NCI-H82 treated with DMSO at 0.1 percent for 48 hours (cell line): ENCODE measurements at regions not wholly inside any gene's neighbourhood (a gene's known extent, or its start where the extent isn't known, plus 50 kb on each side); places are given as distances from the start of the nearest gene placed in this dataset.
"Not testable (repeated sequence)": the region's sequence is repeated elsewhere in the genome, so short reads cannot be mapped to it uniquely, and the experiment has no call there.

Source experiments
- DNase-seq: peaks from one replicate; lab custom pipeline; 2025; ENCODE audit not compliant: unreplicated experiment; lab: John Stamatoyannopoulos, UW

DNA sequence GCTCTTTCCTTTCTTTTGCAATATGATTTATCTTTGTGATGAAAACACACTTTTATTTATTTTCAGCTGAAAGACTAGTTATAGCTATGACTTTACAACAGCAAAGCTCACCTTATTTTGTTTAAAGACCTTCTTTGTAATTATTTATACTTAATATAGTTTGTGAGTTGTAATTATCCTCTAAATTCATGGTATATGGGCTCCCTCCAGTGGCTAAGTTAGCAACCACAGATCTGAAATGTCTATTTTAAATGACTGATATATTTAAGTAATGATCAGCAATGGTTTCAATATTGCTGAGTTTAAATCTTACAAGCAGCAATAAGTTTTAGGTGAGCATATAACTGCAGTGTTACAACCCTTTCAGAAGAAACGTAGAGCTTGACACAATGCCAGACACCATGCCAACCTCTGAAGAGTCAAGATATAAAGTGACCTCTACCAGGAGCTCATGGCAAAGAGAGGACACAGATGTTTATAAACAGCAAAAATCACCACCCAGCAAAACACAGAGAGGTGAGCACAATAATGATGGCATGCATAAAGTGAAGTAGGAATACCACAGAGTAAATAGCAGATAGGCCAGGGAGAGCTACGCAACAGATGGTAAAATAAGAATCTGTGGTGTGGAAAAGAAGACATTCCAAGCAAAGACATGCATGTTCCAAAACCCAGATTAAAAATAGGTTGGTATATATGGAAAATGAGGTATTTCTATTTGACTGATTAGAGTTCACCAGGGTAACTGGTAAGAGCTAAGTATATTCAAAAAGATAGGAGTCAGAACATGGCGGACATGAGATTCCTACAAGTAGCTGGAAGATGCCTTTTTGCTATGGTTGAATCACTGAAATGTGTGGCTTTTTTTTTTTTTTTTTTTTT is 143.7 kb upstream of the ZNF385D start:
- no peak for DNase-seq

GRCh38 chr3:21898316-21898715 is 147.3 kb upstream of the ZNF385D start:
- no peak for DNase-seq

GRCh38 chr3:21901484-21901883 is 150.5 kb upstream of the ZNF385D start:
- peak; percentile 10 for DNase-seq

- DNase-seq = no peak
Observed at GRCh38 chr3:21902956-21903355, 151.9 kb upstream of the ZNF385D start.

DNA sequence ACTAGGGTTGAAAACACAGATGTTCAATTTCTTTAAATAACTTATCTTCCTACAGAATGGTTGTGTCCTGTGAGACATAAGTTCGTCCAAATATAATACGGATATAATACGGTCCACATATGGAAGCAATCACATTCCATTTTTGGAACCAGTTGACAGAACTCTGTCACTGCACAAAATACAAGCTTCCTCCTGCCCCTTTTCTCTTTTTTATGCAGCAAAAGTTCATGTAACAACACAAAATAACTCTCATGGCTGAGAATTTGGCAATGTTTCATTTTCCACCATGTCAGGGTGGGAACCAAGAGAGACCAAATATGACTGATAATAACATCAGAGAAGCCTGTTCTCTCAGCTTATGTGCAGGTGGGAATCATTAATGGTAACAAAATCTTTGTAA is 158.1 kb upstream of the ZNF385D start:
- DNase-seq = no peak

DNA sequence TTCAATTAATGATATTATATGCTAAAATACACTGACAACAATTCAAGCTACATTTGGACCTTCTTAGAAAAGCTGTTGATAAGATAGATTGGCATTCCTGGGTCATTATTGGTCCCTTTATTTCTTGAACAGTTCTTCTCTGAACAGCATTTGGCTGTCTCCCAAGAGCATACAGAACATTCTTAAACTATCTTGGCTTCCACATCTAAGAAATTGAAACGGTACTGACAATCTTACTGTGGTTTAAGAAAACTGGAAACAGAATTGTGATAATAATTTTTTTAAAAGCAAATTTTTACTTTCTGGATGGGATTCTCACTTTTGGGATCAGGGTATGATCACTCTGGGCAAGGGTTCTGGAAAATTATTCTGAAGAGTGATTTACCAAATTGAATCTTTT is 161.7 kb upstream of the ZNF385D start:
- no peak for DNase-seq

DNA sequence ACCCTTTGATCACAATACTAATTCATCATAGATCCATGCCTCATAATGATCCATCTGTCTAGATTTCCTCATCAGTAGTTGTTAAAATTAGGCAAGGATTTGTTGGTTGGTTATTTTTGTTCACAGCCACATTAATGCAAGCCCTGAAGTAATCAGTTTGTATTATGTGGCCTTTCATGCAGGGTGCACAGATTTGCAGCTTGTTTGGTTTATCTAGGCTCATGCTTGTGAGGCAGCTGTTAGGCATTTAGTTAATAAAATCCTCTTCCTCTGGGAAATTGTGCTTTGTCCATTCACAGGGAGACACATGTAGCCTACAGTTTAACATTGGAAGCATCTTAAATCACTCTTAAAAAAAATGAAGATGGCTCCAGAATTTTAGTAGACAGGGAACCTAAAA is 162.8 kb upstream of the ZNF385D start:
- peak; percentile 78 for DNase-seq

DNA sequence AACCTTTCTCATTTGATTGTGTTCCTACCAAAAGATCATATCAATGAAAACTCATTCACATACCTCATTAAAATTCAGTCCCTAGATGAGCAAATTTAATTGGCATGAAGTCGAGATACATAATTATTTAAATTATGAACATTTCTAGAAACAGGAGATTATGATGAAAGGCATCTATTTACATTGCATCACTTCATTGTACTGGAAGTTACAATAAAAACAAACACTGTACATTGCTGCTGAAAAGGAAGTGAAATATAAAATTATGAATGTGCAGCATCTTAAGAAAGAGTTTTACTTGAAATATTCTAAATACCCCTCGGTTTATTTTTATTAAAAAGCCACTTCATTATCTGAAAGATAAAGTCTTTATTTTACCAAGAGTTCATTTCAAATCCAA is 163.4 kb upstream of the ZNF385D start:
- DNase-seq = no peak

DNA sequence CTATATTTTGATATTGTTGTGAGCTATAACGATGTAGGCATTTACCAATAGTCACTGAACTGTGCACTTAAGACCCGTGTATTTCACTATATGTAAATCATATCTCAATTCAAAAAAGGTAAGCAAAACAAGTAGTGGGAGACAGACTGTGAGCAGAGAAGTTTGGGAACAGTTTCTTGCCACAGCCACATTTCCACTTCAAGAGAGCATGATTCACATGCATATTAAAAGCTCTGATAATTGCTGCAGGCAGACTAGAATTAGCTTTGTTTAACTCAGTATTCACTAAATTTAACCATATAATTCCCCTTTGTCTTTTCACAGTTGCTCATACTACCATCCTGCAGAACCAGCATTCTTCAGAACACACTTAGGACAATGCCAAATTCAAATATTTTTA is 168.4 kb upstream of the ZNF385D start:
- DNase-seq = no peak

- DNase-seq = no peak
Observed at GRCh38 chr3:21920421-21920861, 169.4 kb upstream of the ZNF385D start.

DNA sequence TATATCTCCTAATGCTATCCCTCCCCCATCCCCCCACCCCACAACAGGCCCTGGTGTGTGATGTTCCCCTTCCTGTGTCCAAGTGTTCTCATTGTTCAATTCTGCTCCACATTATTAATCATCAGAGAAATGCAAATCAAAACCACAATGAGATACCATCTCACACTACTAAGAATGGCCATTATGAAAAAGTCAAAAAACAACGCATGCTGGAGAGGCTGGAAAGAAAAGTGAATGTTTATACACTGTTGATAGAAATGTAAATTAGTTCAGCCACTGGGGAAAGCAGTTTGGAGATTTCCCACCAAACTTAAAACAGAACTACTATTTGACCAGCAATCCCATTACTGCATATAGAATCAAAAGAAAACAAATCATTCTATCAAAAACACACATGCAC is 172.1 kb upstream of the ZNF385D start:
- not testable (repeated sequence) for DNase-seq

DNA sequence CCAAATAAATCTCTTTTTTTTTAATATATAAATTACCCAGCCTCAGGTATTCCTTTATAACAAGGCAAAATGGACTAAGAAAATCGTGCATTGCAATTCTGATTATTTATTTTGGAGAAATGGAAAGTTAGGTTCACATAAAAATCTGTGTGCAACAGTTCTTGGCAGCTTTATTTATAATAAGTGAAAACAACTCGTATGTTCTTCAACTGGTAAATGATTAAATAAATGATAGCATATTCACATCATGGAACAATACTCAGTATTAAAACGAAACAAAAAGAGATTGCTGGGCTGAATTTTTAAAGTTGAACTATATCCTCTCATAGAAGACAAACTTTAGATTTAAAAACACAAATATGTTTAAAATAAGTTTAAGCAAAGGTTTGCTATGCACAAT is 176.3 kb upstream of the ZNF385D start:
- no peak for DNase-seq

- DNase-seq = no peak
Observed at GRCh38 chr3:21934591-21934990, 183.6 kb upstream of the ZNF385D start.

- no peak for DNase-seq
Observed at GRCh38 chr3:21936207-21936606, 185.2 kb upstream of the ZNF385D start.

DNA sequence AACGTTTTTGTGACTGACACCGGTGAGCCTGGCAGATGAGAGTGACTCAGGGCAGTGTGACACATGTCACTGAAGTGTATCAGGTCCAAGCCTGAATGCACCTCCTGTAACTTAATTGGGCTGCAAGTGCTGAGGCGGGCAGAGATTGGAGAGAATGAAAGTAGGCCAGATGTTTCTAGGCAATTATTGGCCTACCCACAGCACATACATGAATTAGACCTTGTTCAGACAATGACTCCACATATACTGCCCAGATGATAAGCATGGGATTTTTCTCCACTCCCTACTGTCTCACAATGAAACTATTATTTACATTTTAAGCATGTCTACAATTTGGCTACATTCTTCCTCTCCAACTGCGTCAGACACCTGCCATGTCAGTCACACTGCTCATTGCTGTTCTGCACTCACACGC is 187.3 kb upstream of the ZNF385D start:
- no peak for DNase-seq

DNA sequence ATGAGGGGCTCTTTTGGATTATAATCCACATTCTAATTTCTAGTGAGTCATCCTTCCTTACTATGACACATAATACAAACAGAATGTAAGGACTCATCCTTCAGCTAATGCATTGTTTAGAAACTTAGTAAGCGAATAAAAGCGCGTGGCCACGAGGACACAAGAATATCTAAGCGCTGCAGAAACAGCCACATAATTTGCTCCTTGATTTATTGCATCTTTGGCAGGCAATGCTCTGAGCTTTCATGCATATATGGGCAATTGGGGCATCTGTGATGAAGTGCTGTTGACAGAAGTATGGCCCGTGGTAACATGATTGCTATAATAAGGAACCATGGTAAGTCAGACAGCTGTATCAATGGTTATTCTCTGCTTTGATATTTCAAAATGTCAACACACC is 191.3 kb upstream of the ZNF385D start:
- DNase-seq = no peak

- no peak for DNase-seq
Observed at GRCh38 chr3:21944251-21944650, 193.2 kb upstream of the ZNF385D start.

DNA sequence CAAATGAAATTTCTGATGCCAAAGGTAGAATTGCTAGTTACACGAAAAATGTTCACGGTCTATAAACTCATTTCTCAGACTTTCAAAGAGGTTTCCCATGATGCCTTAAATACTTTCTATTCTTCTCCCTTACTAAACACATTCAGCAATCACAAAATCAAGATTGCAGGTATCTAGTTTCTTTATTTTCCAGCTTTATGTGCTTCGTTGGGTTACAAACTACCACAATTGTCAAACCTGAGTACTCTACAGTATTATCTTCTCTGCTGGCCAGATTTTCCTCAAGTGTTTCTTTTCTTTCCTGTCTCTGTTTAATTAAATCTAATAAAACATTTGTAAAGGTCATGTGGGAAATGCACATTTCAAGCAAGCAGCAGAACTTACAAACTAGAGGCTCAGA is 201.8 kb upstream of the ZNF385D start:
- DNase-seq = no peak

- no peak for DNase-seq
Observed at GRCh38 chr3:21954709-21955108, 203.7 kb upstream of the ZNF385D start.

DNA sequence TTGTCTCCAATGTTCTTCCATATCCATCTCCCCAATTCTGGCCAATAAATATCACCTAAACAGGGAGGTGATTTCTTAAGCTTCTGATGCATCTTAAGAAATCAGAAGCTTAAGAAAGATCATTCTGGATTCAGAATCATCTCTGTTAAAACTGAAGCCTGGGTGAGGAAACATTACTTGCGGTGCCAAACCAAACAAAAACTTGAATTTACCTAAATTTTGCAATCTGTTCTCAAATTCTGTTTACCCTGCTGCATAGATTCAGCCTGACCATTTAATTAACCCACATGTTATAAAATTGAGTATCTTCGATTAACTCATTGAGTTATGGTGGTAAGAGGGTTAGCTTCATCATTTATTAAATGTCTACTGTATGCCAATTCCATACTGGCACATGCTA is 204.4 kb upstream of the ZNF385D start:
- no peak for DNase-seq

DNA sequence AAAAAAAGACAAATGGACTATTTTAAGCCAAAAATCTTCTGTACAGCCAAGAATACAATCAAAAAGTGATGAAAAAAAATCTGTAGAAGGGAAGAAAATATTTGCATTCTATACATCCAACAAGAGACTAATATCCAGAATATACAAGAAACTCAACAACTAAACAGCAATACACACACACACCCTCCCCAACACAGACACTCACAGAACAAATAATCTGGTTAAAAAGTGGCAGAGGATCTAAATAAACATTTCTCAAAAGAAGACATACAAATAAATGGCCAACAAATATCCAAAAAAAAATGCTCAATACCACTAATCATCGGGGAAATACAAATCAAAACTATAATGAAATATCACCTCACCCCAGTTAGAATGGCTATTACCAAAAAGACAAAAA is 209.0 kb upstream of the ZNF385D start:
- DNase-seq = no peak

DNA sequence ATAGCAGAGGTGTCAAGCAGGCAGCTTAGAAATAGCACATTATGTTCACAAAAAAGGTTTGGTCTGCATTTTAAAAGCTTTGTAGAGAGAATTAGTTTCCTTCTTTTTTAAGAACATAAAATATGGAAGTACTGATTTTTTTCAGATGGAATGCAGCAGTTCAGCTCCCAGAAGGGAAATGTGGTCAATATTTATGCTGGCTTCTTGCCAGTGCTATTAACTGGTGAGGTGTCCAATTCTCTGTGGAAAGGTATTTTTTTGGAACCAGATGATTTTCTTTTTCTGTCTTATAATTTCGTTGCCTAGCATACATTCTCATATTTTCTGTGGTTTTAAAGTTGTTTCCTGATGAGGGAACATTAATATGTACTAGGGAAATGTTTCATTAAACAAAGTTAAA is 211.4 kb upstream of the ZNF385D start:
- DNase-seq = no peak

DNA sequence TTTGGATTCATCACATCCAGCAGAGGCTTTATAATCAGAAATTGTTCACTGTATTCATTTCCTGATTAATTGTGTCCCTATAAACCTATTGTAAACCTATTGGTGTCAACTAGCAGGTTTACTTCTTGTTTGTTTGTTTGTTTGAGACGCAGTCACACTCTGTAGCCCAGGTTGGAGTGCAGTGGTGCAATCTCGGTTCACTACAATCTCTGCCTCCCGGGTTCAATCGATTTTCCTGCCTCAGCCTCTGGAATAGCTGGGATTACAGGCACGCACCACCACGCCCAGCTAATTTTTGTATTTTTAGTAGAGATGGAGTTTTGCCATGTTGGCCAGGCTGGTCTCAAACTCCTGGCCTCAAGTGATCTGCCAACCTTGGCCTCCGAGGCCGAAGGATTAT is 215.4 kb upstream of the ZNF385D start:
- DNase-seq = not testable (repeated sequence)
